ENCODE measurements at regions not wholly inside any gene's neighbourhood (a gene's known extent, or its start where the extent isn't known, plus 50 kb on each side); places are given as distances from the start of the nearest gene placed in this dataset.

DNA sequence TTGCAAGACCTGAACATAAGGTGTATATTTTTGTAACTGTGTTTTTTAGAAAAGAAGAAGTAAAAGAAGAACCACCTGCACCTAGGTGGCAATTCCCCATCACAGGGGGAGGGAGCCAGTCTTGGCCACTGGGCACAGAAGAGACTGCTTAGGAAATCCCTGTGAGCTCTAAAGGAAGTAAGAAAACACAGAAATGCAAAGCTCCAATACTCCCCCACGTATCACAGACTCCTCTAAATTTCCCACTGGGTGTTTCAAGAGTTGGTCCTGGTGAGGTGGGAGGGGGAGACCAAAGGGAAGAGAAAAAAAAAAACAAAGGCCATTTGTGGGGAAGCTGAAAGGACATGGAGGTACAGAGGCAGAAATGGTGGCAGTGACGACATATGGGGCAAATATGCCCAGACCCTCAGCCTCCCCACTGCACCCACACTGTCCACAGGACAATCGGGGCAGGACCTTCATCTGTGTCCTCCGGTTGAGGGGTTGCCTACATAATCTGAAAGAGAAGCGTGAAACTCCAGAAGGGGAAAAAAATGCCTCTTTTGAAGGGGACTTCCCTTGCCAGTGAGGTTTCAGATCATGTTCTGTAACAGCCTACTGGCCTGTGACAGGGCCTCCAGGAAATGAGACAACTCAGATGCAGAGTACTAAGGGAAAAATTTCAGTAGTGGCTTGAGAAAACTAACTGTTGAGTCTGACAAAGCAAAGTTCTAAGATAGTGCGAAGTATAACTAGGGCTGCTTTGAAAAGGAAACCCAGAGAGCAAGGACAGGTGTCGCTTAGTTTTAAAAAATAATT is 226.2 kb upstream of the MARCKS start:
- no peak for DNase-seq (ENCODE audit: extremely low read depth, low read depth)
- TF ChIP-seq, protein P1, sequence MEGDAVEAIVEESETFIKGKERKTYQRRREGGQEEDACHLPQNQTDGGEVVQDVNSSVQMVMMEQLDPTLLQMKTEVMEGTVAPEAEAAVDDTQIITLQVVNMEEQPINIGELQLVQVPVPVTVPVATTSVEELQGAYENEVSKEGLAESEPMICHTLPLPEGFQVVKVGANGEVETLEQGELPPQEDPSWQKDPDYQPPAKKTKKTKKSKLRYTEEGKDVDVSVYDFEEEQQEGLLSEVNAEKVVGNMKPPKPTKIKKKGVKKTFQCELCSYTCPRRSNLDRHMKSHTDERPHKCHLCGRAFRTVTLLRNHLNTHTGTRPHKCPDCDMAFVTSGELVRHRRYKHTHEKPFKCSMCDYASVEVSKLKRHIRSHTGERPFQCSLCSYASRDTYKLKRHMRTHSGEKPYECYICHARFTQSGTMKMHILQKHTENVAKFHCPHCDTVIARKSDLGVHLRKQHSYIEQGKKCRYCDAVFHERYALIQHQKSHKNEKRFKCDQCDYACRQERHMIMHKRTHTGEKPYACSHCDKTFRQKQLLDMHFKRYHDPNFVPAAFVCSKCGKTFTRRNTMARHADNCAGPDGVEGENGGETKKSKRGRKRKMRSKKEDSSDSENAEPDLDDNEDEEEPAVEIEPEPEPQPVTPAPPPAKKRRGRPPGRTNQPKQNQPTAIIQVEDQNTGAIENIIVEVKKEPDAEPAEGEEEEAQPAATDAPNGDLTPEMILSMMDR (IDR thresholded peaks at IDR 0.05; ENCODE audit: low read depth, low read length, missing control alignments): no peak
- no peak overlapping the region for H3K4me3 ChIP-seq (replicated peaks; ENCODE audit: low read depth, low read length)

DNA sequence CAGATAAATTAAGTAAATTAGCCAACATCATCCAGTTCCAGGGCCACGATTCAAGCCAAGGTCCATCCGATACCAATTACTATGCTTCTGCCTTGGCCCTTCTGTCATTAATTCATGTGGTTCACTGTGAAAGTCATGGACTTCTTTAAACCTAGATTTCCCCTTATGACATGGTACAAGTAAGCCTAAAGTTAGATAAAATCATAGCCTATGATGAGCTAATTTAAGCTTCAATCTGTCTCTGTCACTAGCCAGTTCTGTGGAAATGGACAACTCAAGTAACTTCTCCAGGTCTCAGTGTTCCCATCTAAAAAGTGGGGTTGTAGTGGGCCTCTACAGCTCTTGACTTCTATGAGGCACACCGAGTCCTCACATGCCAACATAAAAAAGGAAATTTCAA is 225.5 kb upstream of the MARCKS start:
- TF ChIP-seq, protein P1 (IDR thresholded peaks at IDR 0.05; ENCODE audit: low read depth, low read length, missing control alignments): no peak
- H3K4me3 ChIP-seq (replicated peaks; ENCODE audit: low read depth, low read length): no peak overlapping the region
- no peak for DNase-seq (ENCODE audit: extremely low read depth, low read depth)

DNA sequence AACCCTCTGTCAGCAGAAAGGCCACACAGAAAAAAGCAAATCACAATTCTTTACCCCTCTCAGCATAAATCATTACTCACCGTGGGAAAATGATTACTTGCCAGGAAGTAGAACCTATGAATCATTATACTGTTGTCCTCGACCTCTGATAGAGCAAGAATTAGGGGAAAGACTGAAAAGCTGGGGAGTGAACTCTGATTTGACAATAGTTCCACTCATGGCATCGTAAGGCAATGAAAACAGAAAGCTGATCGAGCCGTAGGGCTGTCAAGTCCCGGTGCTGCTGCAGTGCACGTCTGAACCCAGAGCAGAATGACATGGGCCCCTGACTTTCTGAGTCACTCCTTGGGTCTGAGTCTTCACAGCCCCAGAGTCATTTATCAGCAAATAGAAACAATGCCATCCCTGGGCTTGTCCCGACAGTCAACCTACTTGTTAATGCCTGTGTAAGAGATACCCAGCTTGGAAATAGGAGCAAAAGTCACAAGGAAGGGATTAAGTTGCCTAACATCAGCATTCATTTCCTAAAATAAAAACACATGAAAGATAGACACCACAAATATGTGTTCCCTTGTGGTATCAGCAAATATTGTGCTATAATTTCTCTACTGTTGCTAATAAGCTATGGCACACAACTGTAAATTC is 224.8 kb upstream of the MARCKS start:
- 0 out of 2 replicates have a peak overlapping the region, but pooled peaks have one; percentile 2 for H3K4me3 ChIP-seq (replicated peaks; ENCODE audit: low read depth, low read length)
- TF ChIP-seq, protein P1 (IDR thresholded peaks at IDR 0.05; ENCODE audit: low read depth, low read length, missing control alignments): no peak
- peak; percentile 46 for DNase-seq (ENCODE audit: extremely low read depth, low read depth)

DNA sequence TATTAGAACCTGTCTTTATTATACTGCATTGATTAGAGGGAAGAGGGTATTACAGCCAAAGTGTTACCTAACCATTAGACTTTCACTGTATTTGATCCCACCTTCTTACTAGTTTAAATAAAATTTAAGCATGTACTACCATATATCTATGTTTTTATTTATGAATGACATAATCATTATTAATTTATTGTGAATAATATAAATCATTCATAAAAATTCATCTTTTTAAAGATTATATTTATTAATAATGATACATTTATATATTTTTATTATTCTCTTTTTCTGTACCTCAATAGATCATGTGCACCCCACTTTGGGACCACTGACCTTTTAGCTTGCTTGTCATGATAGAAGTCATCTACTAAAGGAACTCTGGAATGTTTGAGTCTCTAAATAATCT is 223.5 kb upstream of the MARCKS start:
- no peak for DNase-seq (ENCODE audit: extremely low read depth, low read depth)
- no peak overlapping the region for H3K4me3 ChIP-seq (replicated peaks; ENCODE audit: low read depth, low read length)
- TF ChIP-seq, protein P1 (IDR thresholded peaks at IDR 0.05; ENCODE audit: low read depth, low read length, missing control alignments): no peak

DNA sequence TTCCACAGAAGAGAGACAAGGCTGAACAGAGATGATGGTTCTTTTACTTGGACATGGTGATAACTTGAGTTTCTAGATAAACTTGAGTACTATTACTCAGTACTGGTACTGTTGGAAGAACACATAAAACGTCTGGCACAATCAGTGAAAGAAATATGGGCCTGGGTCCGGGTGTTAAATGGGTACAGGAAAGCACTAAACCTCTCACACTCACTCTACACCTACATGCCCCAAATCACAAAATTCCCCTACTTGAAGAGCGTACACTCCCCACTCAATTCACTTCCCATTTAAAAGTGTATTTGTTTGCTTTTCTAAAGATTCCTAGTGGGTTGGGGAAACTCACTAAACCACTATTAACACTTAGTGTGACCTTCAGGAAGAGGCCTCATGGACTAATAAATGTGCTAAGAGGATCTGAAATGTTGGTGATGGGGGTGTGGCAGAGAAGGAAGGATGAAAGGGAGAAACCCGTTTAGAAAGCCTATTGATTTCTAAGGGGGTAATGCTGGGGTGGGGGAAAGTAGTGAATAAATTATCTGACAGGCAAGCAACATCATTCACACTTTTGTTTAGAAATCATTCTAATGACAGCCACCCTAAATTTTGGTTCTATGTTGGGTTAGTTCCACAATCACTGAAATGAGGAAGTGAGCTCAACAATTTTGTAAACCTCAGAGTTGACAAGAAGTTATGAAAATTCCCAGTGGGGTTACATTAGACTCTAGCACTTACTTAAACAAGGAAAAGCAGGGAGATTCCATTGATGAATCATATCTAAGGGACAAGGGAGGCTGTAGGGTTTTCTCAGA is 222.6 kb upstream of the MARCKS start:
- DNase-seq (ENCODE audit: extremely low read depth, low read depth): no peak
- H3K4me3 ChIP-seq (replicated peaks; ENCODE audit: low read depth, low read length): no peak overlapping the region
- TF ChIP-seq, protein P1 (IDR thresholded peaks at IDR 0.05; ENCODE audit: low read depth, low read length, missing control alignments): no peak

DNA sequence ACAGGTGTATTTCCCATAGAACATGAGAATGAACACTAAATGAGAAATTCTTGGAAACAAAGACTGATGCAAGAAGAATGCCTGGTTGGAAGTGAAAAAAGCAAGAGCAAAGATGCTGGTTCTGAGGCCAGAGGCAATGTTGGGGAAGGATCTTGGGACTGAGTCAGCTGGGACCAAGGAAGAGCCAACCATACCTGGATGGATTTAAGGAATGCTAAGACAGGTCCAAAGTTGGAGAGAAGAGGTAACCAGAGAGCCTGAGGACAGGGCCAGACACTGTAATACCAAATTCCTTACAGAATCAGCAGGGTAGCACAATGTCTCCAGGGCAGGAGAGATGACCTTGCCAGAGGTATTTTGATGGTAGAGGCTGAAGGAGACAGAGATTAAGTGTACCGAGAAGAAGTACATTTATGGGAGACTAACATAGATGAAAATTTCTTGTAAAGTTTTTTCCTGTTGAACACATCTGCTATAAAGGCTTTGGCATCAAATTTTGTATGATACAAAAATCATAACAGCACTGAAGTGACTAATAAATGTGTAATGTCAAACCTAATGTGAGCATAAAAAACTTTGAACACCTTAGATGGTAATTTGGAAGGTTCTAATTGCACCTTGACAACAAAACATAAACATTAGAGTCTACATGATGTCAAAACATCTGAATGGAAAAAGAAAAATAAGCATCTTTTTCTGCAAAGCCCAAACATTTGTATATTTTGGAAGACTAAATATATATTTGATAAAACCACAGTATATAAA is 221.7 kb upstream of the MARCKS start:
- DNase-seq (ENCODE audit: extremely low read depth, low read depth): no peak
- no peak overlapping the region for H3K4me3 ChIP-seq (replicated peaks; ENCODE audit: low read depth, low read length)
- TF ChIP-seq, protein P1 (IDR thresholded peaks at IDR 0.05; ENCODE audit: low read depth, low read length, missing control alignments): no peak
